Smooth muscle cell (in vitro differentiated cells): ENCODE measurements at regions not wholly inside any gene's neighbourhood (a gene's known extent, or its start where the extent isn't known, plus 50 kb on each side); places are given as distances from the start of the nearest gene placed in this dataset.

ENCODE experiments used
- DNase-seq: peaks from one replicate; lab custom pipeline; 2025; ENCODE audit not compliant: unreplicated experiment; lab: John Stamatoyannopoulos, UW
- H2AFZ ChIP-seq: fragments of 200-600 bp; sonication (generic); 2 replicates; pipeline ENCODE4 v1.6.0; 2016; ENCODE audit warnings: antibody characterized with exemption, low read depth, mild to moderate bottlenecking
- H3F3A ChIP-seq: fragments of 200-600 bp; sonication (generic); 2 replicates; pipeline ENCODE4 v1.6.0; 2017; ENCODE audit warnings: antibody characterized with exemption, low read depth
- H3K27ac ChIP-seq: fragments of 200-600 bp; sonication (generic); 2 replicates; pipeline ENCODE4 v1.5.1; 2016; ENCODE audit warnings: low read depth, mild to moderate bottlenecking
- H3K27me3 ChIP-seq: fragments of 200-600 bp; sonication (generic); 2 replicates; pipeline ENCODE4 v1.6.1; 2016; ENCODE audit warnings: low read depth, mild to moderate bottlenecking
- H3K36me3 ChIP-seq: fragments of 200-600 bp; sonication (generic); 2 replicates; pipeline ENCODE4 v1.5.1; 2016; ENCODE audit warnings: low read depth
- H3K4me1 ChIP-seq: fragments of 200-600 bp; sonication (generic); 2 replicates; pipeline ENCODE4 v1.5.1; 2016; ENCODE audit warnings: low read depth
- H3K4me2 ChIP-seq: fragments of 200-600 bp; sonication (generic); 2 replicates; pipeline ENCODE4 v1.6.0; 2016; ENCODE audit warnings: mild to moderate bottlenecking
- H3K4me3 ChIP-seq: fragments of 200-600 bp; sonication (generic); 2 replicates; pipeline ENCODE4 v1.5.1; 2016; ENCODE audit warnings: mild to moderate bottlenecking
- H3K79me2 ChIP-seq: fragments of 200-600 bp; sonication (generic); 2 replicates; pipeline ENCODE4 v1.6.0; 2016; ENCODE audit warnings: low read depth, mild to moderate bottlenecking
- H3K9ac ChIP-seq: fragments of 200-600 bp; sonication (generic); 2 replicates; pipeline ENCODE4 v1.6.0; 2016; ENCODE audit warnings: low read depth
- H3K9me3 ChIP-seq: fragments of 200-600 bp; sonication (generic); replicated peaks from 2 replicates; pipeline ENCODE4 v1.5.1; 2016; ENCODE audit warnings: low read depth
- H4K20me1 ChIP-seq: fragments of 200-600 bp; sonication (generic); 2 replicates; pipeline ENCODE4 v1.6.0; 2016; ENCODE audit warnings: low read depth
- WGBS: methylation state at CpG from one replicate; pipeline ENCODE4 v1.1.7; 2016; ENCODE audit warnings: low lambda C conversion rate; 5-methylcytosine and 5-hydroxymethylcytosine counted together
- TF ChIP-seq, protein P1 (sequence below): fragments of 200-600 bp; sonication (generic); IDR thresholded peaks from 2 replicates; pipeline ENCODE4 v1.5.1; 2017; ENCODE audit warnings: borderline replicate concordance, mild to moderate bottlenecking, antibody characterized with exemption; ENCODE audit not compliant: insufficient read depth, poor library complexity, severe bottlenecking

GRCh38 chr11:109658190-109658589 is 236.2 kb downstream of the C11orf87 start:
- H3K9ac ChIP-seq: no peak overlapping the region
- H3K79me2 ChIP-seq: no peaks in the 10 kb centered on the region
- no peak overlapping the region for H3K27ac ChIP-seq
- H3K4me2 ChIP-seq: no peak overlapping the region
- no peaks in the 10 kb centered on the region for H3K4me1 ChIP-seq
- H3K36me3 ChIP-seq: no peaks in the 10 kb centered on the region
- no peaks in the 10 kb centered on the region for H3K27me3 ChIP-seq
- DNase-seq: no peak
- H3K4me3 ChIP-seq: no peak overlapping the region
- no peak overlapping the region for H2AFZ ChIP-seq
- H3K9me3 ChIP-seq: no peaks in the 10 kb centered on the region
- no peaks in the 10 kb centered on the region for H4K20me1 ChIP-seq
- TF ChIP-seq, protein P1, sequence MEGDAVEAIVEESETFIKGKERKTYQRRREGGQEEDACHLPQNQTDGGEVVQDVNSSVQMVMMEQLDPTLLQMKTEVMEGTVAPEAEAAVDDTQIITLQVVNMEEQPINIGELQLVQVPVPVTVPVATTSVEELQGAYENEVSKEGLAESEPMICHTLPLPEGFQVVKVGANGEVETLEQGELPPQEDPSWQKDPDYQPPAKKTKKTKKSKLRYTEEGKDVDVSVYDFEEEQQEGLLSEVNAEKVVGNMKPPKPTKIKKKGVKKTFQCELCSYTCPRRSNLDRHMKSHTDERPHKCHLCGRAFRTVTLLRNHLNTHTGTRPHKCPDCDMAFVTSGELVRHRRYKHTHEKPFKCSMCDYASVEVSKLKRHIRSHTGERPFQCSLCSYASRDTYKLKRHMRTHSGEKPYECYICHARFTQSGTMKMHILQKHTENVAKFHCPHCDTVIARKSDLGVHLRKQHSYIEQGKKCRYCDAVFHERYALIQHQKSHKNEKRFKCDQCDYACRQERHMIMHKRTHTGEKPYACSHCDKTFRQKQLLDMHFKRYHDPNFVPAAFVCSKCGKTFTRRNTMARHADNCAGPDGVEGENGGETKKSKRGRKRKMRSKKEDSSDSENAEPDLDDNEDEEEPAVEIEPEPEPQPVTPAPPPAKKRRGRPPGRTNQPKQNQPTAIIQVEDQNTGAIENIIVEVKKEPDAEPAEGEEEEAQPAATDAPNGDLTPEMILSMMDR: no peak
- WGBS: 66% methylated on average over 4 of the region's 4 CpGs
- H3F3A ChIP-seq: no peaks in the 10 kb centered on the region

- Histone ChIP-seq H3K27ac (no peak overlapping the region), H3K79me2 (no peaks in the 10 kb centered on the region), H3K4me3 (no peak overlapping the region), H3F3A (no peaks in the 10 kb centered on the region), H3K4me2 (no peak overlapping the region), H3K27me3 (no peaks in the 10 kb centered on the region), H4K20me1 (no peaks in the 10 kb centered on the region), H3K4me1 (no peaks in the 10 kb centered on the region), H2AFZ (no peak overlapping the region), H3K9me3 (no peaks in the 10 kb centered on the region), H3K9ac (no peak overlapping the region), H3K36me3 (no peaks in the 10 kb centered on the region)
- TF ChIP-seq, protein P1: no peak
- no peak for DNase-seq
- 90% methylated on average over 2 of the region's 2 CpGs for WGBS
Measured at GRCh38 chr11:109667719-109668118, 245.7 kb downstream of the C11orf87 start.

DNA sequence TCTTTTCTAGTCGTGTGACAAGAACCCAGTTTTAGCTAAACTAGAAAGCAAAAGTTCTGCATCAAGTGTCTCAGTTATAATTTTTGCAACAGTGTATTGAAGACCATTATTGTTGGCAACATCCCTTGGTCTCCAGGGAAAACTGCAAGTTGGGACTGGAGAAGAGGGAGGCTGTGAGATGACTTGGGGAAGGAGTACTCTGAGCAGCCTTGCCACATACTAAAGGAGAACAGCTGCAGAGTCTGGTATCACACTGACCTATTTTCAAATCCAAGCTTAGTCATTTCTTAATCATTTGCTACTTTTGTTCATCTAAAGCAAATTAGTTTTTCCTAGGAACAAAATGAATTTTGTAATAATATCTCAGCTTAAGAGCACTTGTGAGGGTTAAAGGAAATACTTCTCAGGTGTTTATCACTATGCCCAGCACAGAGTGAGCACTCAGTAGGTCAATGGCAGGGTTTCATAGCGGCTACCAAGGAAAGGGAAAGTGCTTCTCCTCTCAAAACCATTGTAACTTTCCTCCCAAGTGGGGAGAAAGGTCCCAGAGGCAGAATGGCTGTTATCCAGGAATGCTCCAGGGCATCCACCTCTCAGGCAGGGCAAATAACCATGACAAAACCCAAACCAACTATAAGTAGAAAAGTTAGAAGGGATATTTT is 247.1 kb downstream of the C11orf87 start:
- no peaks in the 10 kb centered on the region for H3F3A ChIP-seq
- no peaks in the 10 kb centered on the region for H3K36me3 ChIP-seq
- H3K4me3 ChIP-seq: no peak overlapping the region
- DNase-seq: no peak
- no peak overlapping the region for H3K27ac ChIP-seq
- H3K79me2 ChIP-seq: no peaks in the 10 kb centered on the region
- TF ChIP-seq, protein P1: no peak
- no peak overlapping the region for H3K9ac ChIP-seq
- no peaks in the 10 kb centered on the region for H3K27me3 ChIP-seq
- no peaks in the 10 kb centered on the region for H4K20me1 ChIP-seq
- H3K4me1 ChIP-seq: no peaks in the 10 kb centered on the region
- H3K4me2 ChIP-seq: no peak overlapping the region
- 70% methylated on average over 2 of the region's 2 CpGs for WGBS
- no peaks in the 10 kb centered on the region for H3K9me3 ChIP-seq
- H2AFZ ChIP-seq: no peak overlapping the region

DNA sequence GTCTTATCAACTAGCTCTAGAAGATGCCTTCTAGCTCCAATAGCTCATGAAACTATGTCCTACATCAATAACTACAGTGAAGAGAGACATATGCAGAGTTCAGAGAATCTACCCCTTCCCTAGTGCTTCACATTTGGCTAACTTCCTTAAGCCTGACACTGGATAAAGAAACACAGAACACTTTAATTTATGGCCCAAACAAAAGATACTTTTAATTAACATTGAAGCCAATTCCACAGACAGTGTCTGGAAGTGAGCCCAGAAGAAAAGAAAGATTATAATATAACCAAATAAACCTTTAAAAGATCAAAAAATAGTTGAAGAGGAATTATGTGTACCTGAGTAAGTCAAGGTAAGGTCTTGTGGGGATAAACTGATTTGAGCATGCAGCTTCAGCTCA is 255.2 kb downstream of the C11orf87 start:
- Histone ChIP-seq H3K27me3 (no peaks in the 10 kb centered on the region), H3F3A (no peaks in the 10 kb centered on the region), H3K9me3 (no peaks in the 10 kb centered on the region), H4K20me1 (no peaks in the 10 kb centered on the region), H3K9ac (no peak overlapping the region), H2AFZ (no peak overlapping the region), H3K4me2 (no peak overlapping the region), H3K79me2 (no peaks in the 10 kb centered on the region), H3K4me3 (no peak overlapping the region), H3K4me1 (no peaks in the 10 kb centered on the region), H3K36me3 (no peaks in the 10 kb centered on the region), H3K27ac (no peak overlapping the region)
- TF ChIP-seq, protein P1: no peak
- no peak for DNase-seq
